ENCODE measurements at regions not wholly inside any gene's neighbourhood (a gene's known extent, or its start where the extent isn't known, plus 50 kb on each side); places are given as distances from the start of the nearest gene placed in this dataset.

GRCh38 chr13:72507416-72508199 lies 219.8 kb downstream of the MZT1 start:
- TF ChIP-seq EP300 (IDR thresholded peaks at IDR 0.05; ENCODE audit: borderline replicate concordance in 1 of 2, low read depth in 1 of 2, low read length in 1 of 2) (no peak), USF1 (IDR thresholded peaks at IDR 0.05; ENCODE audit: borderline replicate concordance, low read depth) (no peak), MAX (IDR thresholded peaks at IDR 0.05; ENCODE audit: low read depth) (no peak), REST (IDR thresholded peaks at IDR 0.05; ENCODE audit: low read depth, low read length) (no peak), MEF2A (IDR thresholded peaks at IDR 0.05; ENCODE audit: borderline replicate concordance, low read depth) (no peak), RAD21 (IDR thresholded peaks at IDR 0.05; ENCODE audit: low read length) (no peak)

Measured in SK-N-SH (cell line).